ENCODE measurements at regions not wholly inside any gene's neighbourhood (a gene's known extent, or its start where the extent isn't known, plus 50 kb on each side); places are given as distances from the start of the nearest gene placed in this dataset.

GRCh38 chr12:89941436-89941835 is 232.8 kb upstream of the ATP2B1 start:
- Histone ChIP-seq H3K4me3 (ENCODE audit: low read depth in 1 of 3, low read length in 3 of 3) (no peak overlapping the region), H3K4me1 (ENCODE audit: control insufficient read depth in 4 of 4, insufficient read depth in 4 of 4, low read length in 3 of 4) (no peaks in the 10 kb centered on the region), H3K27me3 (ENCODE audit: control insufficient read depth in 4 of 4, insufficient read depth in 4 of 4, low read length in 3 of 4) (no peaks in the 10 kb centered on the region), H3K27ac (ENCODE audit: low read depth in 1 of 2, low read length in 2 of 2) (no peak overlapping the region), H3K9ac (ENCODE audit: low read depth in 1 of 2, low read length in 2 of 2) (no peak overlapping the region), H3K36me3 (ENCODE audit: control insufficient read depth in 4 of 4, insufficient read depth in 3 of 4, low read depth in 1 of 4, low read length in 3 of 4) (no peaks in the 10 kb centered on the region), H3K9me3 (ENCODE audit: control insufficient read depth in 4 of 4, low read length in 3 of 4) (no peaks in the 10 kb centered on the region)
- TF ChIP-seq MAX (IDR thresholded peaks at IDR 0.05) (no peak), FOXA1 (IDR thresholded peaks at IDR 0.05) (no peak)
- WGBS: 92% methylated on average over 2 of the region's 2 CpGs
- DNase-seq (ENCODE audit: low spot score): no peak

- no peak for DNase-seq (ENCODE audit: low spot score)
- 81% methylated on average over 1 of the region's 1 CpG for WGBS
- no peaks in the 10 kb centered on the region for H3K36me3 ChIP-seq (ENCODE audit: control insufficient read depth in 4 of 4, insufficient read depth in 3 of 4, low read depth in 1 of 4, low read length in 3 of 4)
- no peak overlapping the region for H3K4me3 ChIP-seq (ENCODE audit: low read depth in 1 of 3, low read length in 3 of 3)
- no peaks in the 10 kb centered on the region for H3K27me3 ChIP-seq (ENCODE audit: control insufficient read depth in 4 of 4, insufficient read depth in 4 of 4, low read length in 3 of 4)
- no peaks in the 10 kb centered on the region for H3K9me3 ChIP-seq (ENCODE audit: control insufficient read depth in 4 of 4, low read length in 3 of 4)
- H3K4me1 ChIP-seq (ENCODE audit: control insufficient read depth in 4 of 4, insufficient read depth in 4 of 4, low read length in 3 of 4): no peaks in the 10 kb centered on the region
- TF ChIP-seq REST (IDR thresholded peaks at IDR 0.05) (no peak), HNF4G (IDR thresholded peaks at IDR 0.05) (no peak), FOXA2 (IDR thresholded peaks at IDR 0.05) (no peak), ATF3 (IDR thresholded peaks at IDR 0.05) (no peak), RAD21 (IDR thresholded peaks at IDR 0.05) (no peak), JUND (IDR thresholded peaks at IDR 0.05) (no peak), FOXA1 (IDR thresholded peaks at IDR 0.05) (no peak), GABPA (IDR thresholded peaks at IDR 0.05 in 1 of 2, conservative IDR thresholded peaks at IDR 0.05 in 1 of 2) (no peak), YY1 (IDR thresholded peaks at IDR 0.05) (no peak), RXRA (IDR thresholded peaks at IDR 0.05) (no peak)
- H3K9ac ChIP-seq (ENCODE audit: low read depth in 1 of 2, low read length in 2 of 2): no peak overlapping the region
- no peak overlapping the region for H3K27ac ChIP-seq (ENCODE audit: low read depth in 1 of 2, low read length in 2 of 2)
Measured at GRCh38 chr12:89939522-89940215, 231.0 kb upstream of the ATP2B1 start.

GRCh38 chr12:89936631-89937030 is 228.0 kb upstream of the ATP2B1 start:
- Histone ChIP-seq H3K4me1 (ENCODE audit: control insufficient read depth in 4 of 4, insufficient read depth in 4 of 4, low read length in 3 of 4) (no peaks in the 10 kb centered on the region), H3K27me3 (ENCODE audit: control insufficient read depth in 4 of 4, insufficient read depth in 4 of 4, low read length in 3 of 4) (no peaks in the 10 kb centered on the region), H3K27ac (ENCODE audit: low read depth in 1 of 2, low read length in 2 of 2) (no peak overlapping the region), H3K4me3 (ENCODE audit: low read depth in 1 of 3, low read length in 3 of 3) (no peak overlapping the region), H3K9ac (ENCODE audit: low read depth in 1 of 2, low read length in 2 of 2) (no peak overlapping the region), H3K36me3 (ENCODE audit: control insufficient read depth in 4 of 4, insufficient read depth in 3 of 4, low read depth in 1 of 4, low read length in 3 of 4) (no peaks in the 10 kb centered on the region), H3K9me3 (ENCODE audit: control insufficient read depth in 4 of 4, low read length in 3 of 4) (no peaks in the 10 kb centered on the region)
- TF ChIP-seq FOXA2 (IDR thresholded peaks at IDR 0.05) (no peak), ATF3 (IDR thresholded peaks at IDR 0.05) (no peak), MAX (IDR thresholded peaks at IDR 0.05) (no peak), HNF4A (conservative IDR thresholded peaks at IDR 0.05) (no peak), EGR1 (IDR thresholded peaks at IDR 0.05; ENCODE audit: low read depth in 2 of 2) (no peak), RAD21 (IDR thresholded peaks at IDR 0.05) (no peak), HNF4G (IDR thresholded peaks at IDR 0.05) (no peak), ZBTB33 (IDR thresholded peaks at IDR 0.05) (no peak), CTCF (IDR thresholded peaks at IDR 0.05; ENCODE audit: low read depth, low read length, missing input control) (no peak)
- no peak for DNase-seq (ENCODE audit: low spot score)
- 69% methylated on average over 3 of the region's 3 CpGs for WGBS
